ENCODE measurements at regions not wholly inside any gene's neighbourhood (a gene's known extent, or its start where the extent isn't known, plus 50 kb on each side); places are given as distances from the start of the nearest gene placed in this dataset.
A peak's percentile ranks its signal among the peaks of the same experiment; 100 is the strongest.

DNA sequence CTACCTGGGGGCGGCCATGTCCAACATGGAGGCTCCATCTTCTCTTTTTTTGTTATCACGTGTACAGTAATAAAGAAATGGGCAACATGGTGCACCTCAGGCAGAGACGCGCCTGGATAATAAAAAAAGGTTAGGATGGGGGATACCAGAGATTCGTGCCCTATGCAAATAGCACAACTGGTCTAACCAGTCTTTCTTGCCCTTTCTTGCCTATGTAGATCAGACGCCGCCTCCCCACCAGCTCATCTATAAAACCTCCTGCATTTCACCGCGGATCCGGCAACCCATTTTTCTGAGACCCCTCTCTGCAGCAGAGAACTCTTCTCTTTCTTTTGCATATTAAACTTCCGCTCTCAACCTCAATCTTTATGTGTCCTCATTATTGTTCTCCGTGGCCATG, 68.7 kb downstream of the MYL12B start:
- Histone ChIP-seq H3K79me2 (ENCODE audit: low read depth) (no peaks in the 10 kb centered on the region), H4K20me1 (ENCODE audit: insufficient read depth) (no peaks in the 10 kb centered on the region), H3K4me3 (no peak overlapping the region), H3K27ac (no peak overlapping the region), H3F3A (ENCODE audit: insufficient read depth, low read depth) (peaks cover 14% of the 10 kb centered on the region; the same call in 1 of the 2 replicates), H3K4me1 (replicated peaks; ENCODE audit: insufficient read depth) (peaks cover 21% of the 10 kb centered on the region), H3K36me3 (ENCODE audit: low read depth) (no peaks in the 10 kb centered on the region), H3K9me2 (ENCODE audit: insufficient read depth) (no peaks in the 10 kb centered on the region), H3K9me3 (ENCODE audit: insufficient read depth, low read depth) (peaks cover 21% of the 10 kb centered on the region), H3K27me3 (ENCODE audit: insufficient read depth, low read depth) (no peaks in the 10 kb centered on the region), H2AFZ (no peak overlapping the region), H3K4me2 (no peak overlapping the region)
- TF ChIP-seq EZH2 (IDR thresholded peaks at IDR 0.05; ENCODE audit: low read depth) = no peak
- TF ChIP-seq, protein P1, sequence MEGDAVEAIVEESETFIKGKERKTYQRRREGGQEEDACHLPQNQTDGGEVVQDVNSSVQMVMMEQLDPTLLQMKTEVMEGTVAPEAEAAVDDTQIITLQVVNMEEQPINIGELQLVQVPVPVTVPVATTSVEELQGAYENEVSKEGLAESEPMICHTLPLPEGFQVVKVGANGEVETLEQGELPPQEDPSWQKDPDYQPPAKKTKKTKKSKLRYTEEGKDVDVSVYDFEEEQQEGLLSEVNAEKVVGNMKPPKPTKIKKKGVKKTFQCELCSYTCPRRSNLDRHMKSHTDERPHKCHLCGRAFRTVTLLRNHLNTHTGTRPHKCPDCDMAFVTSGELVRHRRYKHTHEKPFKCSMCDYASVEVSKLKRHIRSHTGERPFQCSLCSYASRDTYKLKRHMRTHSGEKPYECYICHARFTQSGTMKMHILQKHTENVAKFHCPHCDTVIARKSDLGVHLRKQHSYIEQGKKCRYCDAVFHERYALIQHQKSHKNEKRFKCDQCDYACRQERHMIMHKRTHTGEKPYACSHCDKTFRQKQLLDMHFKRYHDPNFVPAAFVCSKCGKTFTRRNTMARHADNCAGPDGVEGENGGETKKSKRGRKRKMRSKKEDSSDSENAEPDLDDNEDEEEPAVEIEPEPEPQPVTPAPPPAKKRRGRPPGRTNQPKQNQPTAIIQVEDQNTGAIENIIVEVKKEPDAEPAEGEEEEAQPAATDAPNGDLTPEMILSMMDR (conservative IDR thresholded peaks at IDR 0.05) = no peak
- BruUV-seq (replicated peaks) = no TSS peak
- CTCF ChIA-PET = no interaction called here
- POLR2A ChIA-PET (ENCODE audit: unreplicated experiment) = interaction anchor here (0.7 to 1.4 kb wide), 2 partner anchors 51 to 116 kb away, joined by 3 to 9 read pairs; no protein-coding TSS in a partner anchor
- intact Hi-C loops (cut with micrococcal nuclease; ENCODE audit: unreplicated experiment) = loop anchor here (5.0 kb wide), 1 partner anchor 33 kb away; no protein-coding TSS in a partner anchor
- DNase-seq = peak in 1 of 2 experiments; percentile 47

GRCh38 chr18:3332376-3332775, 70.4 kb downstream of the MYL12B start:
- Histone ChIP-seq H3K9me3 (ENCODE audit: insufficient read depth, low read depth) (peaks cover 15% of the 10 kb centered on the region), H3K79me2 (ENCODE audit: low read depth) (no peaks in the 10 kb centered on the region), H3K4me2 (no peak overlapping the region), H2AFZ (no peak overlapping the region), H3K4me1 (replicated peaks; ENCODE audit: insufficient read depth) (peaks cover 21% of the 10 kb centered on the region), H3K9me2 (ENCODE audit: insufficient read depth) (no peaks in the 10 kb centered on the region), H4K20me1 (ENCODE audit: insufficient read depth) (no peaks in the 10 kb centered on the region), H3F3A (ENCODE audit: insufficient read depth, low read depth) (peaks cover 14% of the 10 kb centered on the region; the same call in 1 of the 2 replicates), H3K36me3 (ENCODE audit: low read depth) (no peaks in the 10 kb centered on the region), H3K4me3 (no peak overlapping the region), H3K27me3 (ENCODE audit: insufficient read depth, low read depth) (no peaks in the 10 kb centered on the region), H3K27ac (no peak overlapping the region)
- no peak for DNase-seq
- ChIA-PET POLR2A (ENCODE audit: unreplicated experiment) (no interaction called here), CTCF (no interaction called here)
- BruUV-seq (replicated peaks) = no TSS peak
- intact Hi-C loops (cut with micrococcal nuclease; ENCODE audit: unreplicated experiment) = loop anchor here (5.0 kb wide), 1 partner anchor 35 kb away; no protein-coding TSS in a partner anchor
- TF ChIP-seq, protein P1 (conservative IDR thresholded peaks at IDR 0.05) = no peak
- TF ChIP-seq EZH2 (IDR thresholded peaks at IDR 0.05; ENCODE audit: low read depth) = no peak

- DNase-seq = no peak
- intact Hi-C loops (cut with micrococcal nuclease; ENCODE audit: unreplicated experiment) = loop anchor here (5.0 kb wide), 1 partner anchor 36 kb away; no protein-coding TSS in a partner anchor
- H4K20me1 ChIP-seq (ENCODE audit: insufficient read depth) = no peaks in the 10 kb centered on the region
- CTCF ChIA-PET = no interaction called here
- H3K36me3 ChIP-seq (ENCODE audit: low read depth) = no peaks in the 10 kb centered on the region
- no peak overlapping the region for H2AFZ ChIP-seq
- no peak overlapping the region for H3K4me3 ChIP-seq
- no peaks in the 10 kb centered on the region for H3K27me3 ChIP-seq (ENCODE audit: insufficient read depth, low read depth)
- H3K79me2 ChIP-seq (ENCODE audit: low read depth) = no peaks in the 10 kb centered on the region
- POLR2A ChIA-PET (ENCODE audit: unreplicated experiment) = no interaction called here
- no peak overlapping the region for H3K4me2 ChIP-seq
- no peak overlapping the region for H3K27ac ChIP-seq
- peaks cover 21% of the 10 kb centered on the region for H3K4me1 ChIP-seq (replicated peaks; ENCODE audit: insufficient read depth)
- no peaks in the 10 kb centered on the region for H3K9me2 ChIP-seq (ENCODE audit: insufficient read depth)
- H3F3A ChIP-seq (ENCODE audit: insufficient read depth, low read depth) = peaks cover 14% of the 10 kb centered on the region; the same call in 1 of the 2 replicates
- BruUV-seq (replicated peaks) = no TSS peak
- TF ChIP-seq, protein P1 (conservative IDR thresholded peaks at IDR 0.05) = no peak
- peaks cover 8% of the 10 kb centered on the region; the same call in 1 of the 2 replicates for H3K9me3 ChIP-seq (ENCODE audit: insufficient read depth, low read depth)
Measured at GRCh38 chr18:3333056-3333720, 71.3 kb downstream of the MYL12B start.

Data from PC-9 (cell line).